ENCODE measurements at regions not wholly inside any gene's neighbourhood (a gene's known extent, or its start where the extent isn't known, plus 50 kb on each side); places are given as distances from the start of the nearest gene placed in this dataset. TPM values are rescaled to one million over a fixed set of nuclear protein-coding genes. Genes with fewer than 3 reads are reported as not detected.

- DNase-seq (ENCODE audit: low read depth in 2 of 3, low spot score in 2 of 3): no peak
Measured at GRCh38 chr9:13049223-13049622, 230.3 kb downstream of the MPDZ start.

GRCh38 chr9:13053504-13053903 is 226.0 kb downstream of the MPDZ start:
- no peak for DNase-seq (ENCODE audit: low read depth in 2 of 3, low spot score in 2 of 3)

- no peak for DNase-seq (ENCODE audit: low read depth in 2 of 3, low spot score in 2 of 3)
Measured at GRCh38 chr9:13054389-13054788, 225.1 kb downstream of the MPDZ start.

Small RNA genes in the stretch of these regions (small RNA-seq; reads per million reads assigned to genes)
- gene RF00019: not detected
